ENCODE measurements at regions not wholly inside any gene's neighbourhood (a gene's known extent, or its start where the extent isn't known, plus 50 kb on each side); places are given as distances from the start of the nearest gene placed in this dataset.
A peak's percentile ranks its signal among the peaks of the same experiment; 100 is the strongest.

DNA sequence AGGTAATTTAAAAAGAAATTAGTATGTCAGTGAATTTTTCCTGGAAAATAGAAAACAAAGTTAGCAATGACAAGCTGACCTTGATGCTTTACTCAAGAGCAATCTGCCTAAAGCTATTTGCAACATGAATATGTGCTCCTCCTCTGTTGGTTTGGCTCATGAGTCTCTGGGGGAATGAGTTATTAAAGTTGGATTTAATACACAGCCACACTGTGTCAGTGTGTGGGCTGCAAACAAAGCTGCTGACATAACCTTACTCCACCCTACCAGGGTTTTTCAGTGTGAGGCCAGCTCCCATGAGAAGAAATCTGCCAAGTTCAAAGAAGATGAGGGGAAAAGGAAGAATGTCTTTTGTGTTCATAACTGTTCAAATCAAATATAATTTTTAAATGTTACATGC lies 280.5 kb downstream of the TLL1 start:
- TF ChIP-seq, protein P1, sequence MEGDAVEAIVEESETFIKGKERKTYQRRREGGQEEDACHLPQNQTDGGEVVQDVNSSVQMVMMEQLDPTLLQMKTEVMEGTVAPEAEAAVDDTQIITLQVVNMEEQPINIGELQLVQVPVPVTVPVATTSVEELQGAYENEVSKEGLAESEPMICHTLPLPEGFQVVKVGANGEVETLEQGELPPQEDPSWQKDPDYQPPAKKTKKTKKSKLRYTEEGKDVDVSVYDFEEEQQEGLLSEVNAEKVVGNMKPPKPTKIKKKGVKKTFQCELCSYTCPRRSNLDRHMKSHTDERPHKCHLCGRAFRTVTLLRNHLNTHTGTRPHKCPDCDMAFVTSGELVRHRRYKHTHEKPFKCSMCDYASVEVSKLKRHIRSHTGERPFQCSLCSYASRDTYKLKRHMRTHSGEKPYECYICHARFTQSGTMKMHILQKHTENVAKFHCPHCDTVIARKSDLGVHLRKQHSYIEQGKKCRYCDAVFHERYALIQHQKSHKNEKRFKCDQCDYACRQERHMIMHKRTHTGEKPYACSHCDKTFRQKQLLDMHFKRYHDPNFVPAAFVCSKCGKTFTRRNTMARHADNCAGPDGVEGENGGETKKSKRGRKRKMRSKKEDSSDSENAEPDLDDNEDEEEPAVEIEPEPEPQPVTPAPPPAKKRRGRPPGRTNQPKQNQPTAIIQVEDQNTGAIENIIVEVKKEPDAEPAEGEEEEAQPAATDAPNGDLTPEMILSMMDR (IDR thresholded peaks at IDR 0.05; ENCODE audit: low read depth, low read length, poor library complexity, severe bottlenecking): no peak
- no peak for TF ChIP-seq EZH2phosphoT487 (IDR thresholded peaks at IDR 0.05; ENCODE audit: borderline replicate concordance, low read length)
- H3F3A ChIP-seq (ENCODE audit: control insufficient read depth, insufficient read depth): no peaks in the 10 kb centered on the region
- H3K4me3 ChIP-seq (ENCODE audit: low read length): no peak overlapping the region

DNA sequence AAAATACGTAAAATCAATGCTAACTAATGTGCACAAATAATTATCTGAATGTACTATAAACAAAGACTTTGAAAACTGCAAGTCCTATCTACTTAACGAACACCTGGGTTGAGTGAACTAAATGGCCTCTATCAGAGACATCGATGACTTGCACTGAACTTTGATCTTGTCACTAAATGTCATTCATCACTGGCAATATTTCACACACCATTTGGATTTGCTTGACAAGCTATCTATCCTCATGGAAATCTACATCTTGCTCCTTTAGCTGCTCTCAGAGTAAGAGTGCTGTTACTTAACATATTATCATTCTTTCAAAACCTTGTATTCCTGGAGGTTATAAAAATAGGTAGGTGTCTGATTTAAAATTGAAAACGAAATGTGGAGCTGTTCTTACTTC lies 289.3 kb downstream of the TLL1 start:
- no peaks in the 10 kb centered on the region for H3K27me3 ChIP-seq (ENCODE audit: control insufficient read depth, low read length)
- no peaks in the 10 kb centered on the region for H3F3A ChIP-seq (ENCODE audit: control insufficient read depth, insufficient read depth)
- H3K4me1 ChIP-seq (ENCODE audit: control insufficient read depth, low read length): no peaks in the 10 kb centered on the region
- H3K79me2 ChIP-seq (ENCODE audit: control insufficient read depth, low read length): no peaks in the 10 kb centered on the region
- no peak overlapping the region for H3K27ac ChIP-seq (ENCODE audit: low read depth, low read length)
- H4K20me1 ChIP-seq (ENCODE audit: control insufficient read depth, insufficient read depth, low read depth, low read length): no peaks in the 10 kb centered on the region
- no peak overlapping the region for H3K4me2 ChIP-seq (ENCODE audit: low read length)
- H3K9me3 ChIP-seq (ENCODE audit: control insufficient read depth, insufficient read depth, low read length): no peaks in the 10 kb centered on the region
- TF ChIP-seq, protein P1 (IDR thresholded peaks at IDR 0.05; ENCODE audit: low read depth, low read length, poor library complexity, severe bottlenecking): no peak
- TF ChIP-seq EZH2phosphoT487 (IDR thresholded peaks at IDR 0.05; ENCODE audit: borderline replicate concordance, low read length): no peak
- no peaks in the 10 kb centered on the region for H3K36me3 ChIP-seq (ENCODE audit: control insufficient read depth, low read length)
- no peak overlapping the region for H3K4me3 ChIP-seq (ENCODE audit: low read length)
- no peaks in the 10 kb centered on the region for H3K9me2 ChIP-seq (replicated peaks; ENCODE audit: control insufficient read depth, low read length)

More for the DNA sequence above, 280.5 kb downstream of the TLL1 start:
- no peaks in the 10 kb centered on the region for H3K36me3 ChIP-seq (ENCODE audit: control insufficient read depth, low read length)
- no peaks in the 10 kb centered on the region for H3K4me1 ChIP-seq (ENCODE audit: control insufficient read depth, low read length)
- no peak overlapping the region for H3K27ac ChIP-seq (ENCODE audit: low read depth, low read length)
- H3K27me3 ChIP-seq (ENCODE audit: control insufficient read depth, low read length): no peaks in the 10 kb centered on the region
- H3K9me2 ChIP-seq (replicated peaks; ENCODE audit: control insufficient read depth, low read length): no peaks in the 10 kb centered on the region
- H4K20me1 ChIP-seq (ENCODE audit: control insufficient read depth, insufficient read depth, low read depth, low read length): no peaks in the 10 kb centered on the region
- no peak overlapping the region for H3K4me2 ChIP-seq (ENCODE audit: low read length)
- no peaks in the 10 kb centered on the region for H3K9me3 ChIP-seq (ENCODE audit: control insufficient read depth, insufficient read depth, low read length)
- no peaks in the 10 kb centered on the region for H3K79me2 ChIP-seq (ENCODE audit: control insufficient read depth, low read length)

DNA sequence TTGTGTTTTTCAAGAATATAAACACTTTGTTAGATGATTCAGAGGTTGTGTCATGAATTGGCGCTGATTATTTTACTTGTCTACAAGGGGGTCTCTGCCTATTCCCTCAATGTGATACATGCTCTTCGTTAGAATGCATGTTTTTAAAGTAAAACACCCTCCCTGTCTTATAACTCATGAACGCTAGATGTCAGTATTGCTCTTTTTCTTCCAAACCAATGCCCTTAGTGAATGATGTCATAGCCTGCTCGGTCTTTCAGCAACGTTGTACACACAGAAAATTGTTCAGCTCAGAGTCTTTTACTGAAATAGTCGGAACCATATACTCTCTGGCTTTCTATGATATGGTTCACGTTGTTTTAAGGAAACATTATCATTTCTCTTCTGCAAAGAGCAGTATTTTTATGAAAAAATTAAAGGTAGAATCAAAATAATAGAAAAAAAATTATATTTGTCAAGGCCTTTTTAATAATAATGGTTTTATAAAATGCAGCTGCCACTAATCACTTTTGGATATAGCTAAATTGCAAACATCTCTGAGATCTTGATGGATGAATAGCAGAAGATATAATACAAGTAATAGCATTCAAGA lies 292.9 kb downstream of the TLL1 start:
- TF ChIP-seq, protein P1 (IDR thresholded peaks at IDR 0.05; ENCODE audit: low read depth, low read length, poor library complexity, severe bottlenecking): peak; percentile 66
- no peak for TF ChIP-seq EZH2phosphoT487 (IDR thresholded peaks at IDR 0.05; ENCODE audit: borderline replicate concordance, low read length)
- no peaks in the 10 kb centered on the region for H3K4me1 ChIP-seq (ENCODE audit: control insufficient read depth, low read length)
- H3K36me3 ChIP-seq (ENCODE audit: control insufficient read depth, low read length): no peaks in the 10 kb centered on the region
- no peaks in the 10 kb centered on the region for H4K20me1 ChIP-seq (ENCODE audit: control insufficient read depth, insufficient read depth, low read depth, low read length)
- no peak overlapping the region for H3K4me3 ChIP-seq (ENCODE audit: low read length)
- H3K4me2 ChIP-seq (ENCODE audit: low read length): no peak overlapping the region
- no peaks in the 10 kb centered on the region for H3K79me2 ChIP-seq (ENCODE audit: control insufficient read depth, low read length)
- no peaks in the 10 kb centered on the region for H3F3A ChIP-seq (ENCODE audit: control insufficient read depth, insufficient read depth)
- no peaks in the 10 kb centered on the region for H3K27me3 ChIP-seq (ENCODE audit: control insufficient read depth, low read length)
- no peaks in the 10 kb centered on the region for H3K9me3 ChIP-seq (ENCODE audit: control insufficient read depth, insufficient read depth, low read length)
- no peaks in the 10 kb centered on the region for H3K9me2 ChIP-seq (replicated peaks; ENCODE audit: control insufficient read depth, low read length)
- H3K27ac ChIP-seq (ENCODE audit: low read depth, low read length): no peak overlapping the region
